CD4-positive, alpha-beta memory T cell (primary cell): ENCODE measurements at regions not wholly inside any gene's neighbourhood (a gene's known extent, or its start where the extent isn't known, plus 50 kb on each side); places are given as distances from the start of the nearest gene placed in this dataset.

Experiments
- CTCF ChIA-PET: fragments of 350-600 bp; sonication (Branson Sonifier 250); formaldehyde crosslinking; loops from one replicate; lab custom pipeline; 2021; ENCODE audit warnings: inconsistent platforms; ENCODE audit not compliant: partially characterized antibody; lab: Charles Lee
- POLR2A ChIA-PET: fragments of 350-600 bp; sonication (Branson Sonifier 250); formaldehyde crosslinking; loops from one replicate; lab custom pipeline; 2021; ENCODE audit not compliant: partially characterized antibody; lab: Charles Lee
- DNase-seq, 5 donors: peaks; one replicate each; pipeline versions ENCODE4 v3.0.0 to v3.0.0-alpha.2; 2020 to 2022; ENCODE audit warnings: mixed read lengths in 1 of 5
- H3K27ac ChIP-seq: one replicate; pipeline ENCODE4 v1.7.0; 2013; ENCODE audit warnings: low read depth, low read length
- H3K27me3 ChIP-seq: 2 replicates; pipeline ENCODE4 v1.7.0; 2013; ENCODE audit warnings: mild to moderate bottlenecking, low read length, moderate library complexity; ENCODE audit not compliant: insufficient read depth
- H3K36me3 ChIP-seq: 2 replicates; pipeline ENCODE4 v1.7.0; 2013; ENCODE audit warnings: mild to moderate bottlenecking, low read length, moderate library complexity; ENCODE audit not compliant: insufficient read depth
- H3K4me1 ChIP-seq: 2 replicates; pipeline ENCODE4 v1.7.0; 2013; ENCODE audit warnings: mild to moderate bottlenecking, low read length, moderate library complexity; ENCODE audit not compliant: insufficient read depth
- H3K4me3 ChIP-seq, 2 donors: one replicate each; pipeline ENCODE4 v1.7.0; 2013; ENCODE audit warnings: low read length in 2 of 2, mild to moderate bottlenecking in 1 of 2
- H3K9me3 ChIP-seq, 2 donors: one replicate each; pipeline ENCODE4 v1.7.0; 2013; ENCODE audit warnings: low read length in 2 of 2, control low read depth in 1 of 2; ENCODE audit not compliant: control insufficient read depth in 1 of 2
- H3K27ac Mint-ChIP-seq, 7 donors: one replicate each; pipeline ENCODE4 v1.8.0; 2020 to 2021; ENCODE audit warnings: mixed read lengths in 7 of 7, mild to moderate bottlenecking in 6 of 7, inconsistent platforms in 3 of 7, moderate library complexity in 3 of 7
- H3K27me3 Mint-ChIP-seq, 2 donors: one replicate each; pipeline ENCODE4 v1.8.0; 2020 to 2021; ENCODE audit warnings: mixed read lengths in 2 of 2
- H3K36me3 Mint-ChIP-seq, 2 donors: one replicate each; pipeline ENCODE4 v1.8.0; 2020 to 2021; ENCODE audit warnings: mixed read lengths in 2 of 2, inconsistent platforms in 1 of 2, mild to moderate bottlenecking in 1 of 2
- H3K4me1 Mint-ChIP-seq, 4 donors: one replicate each; pipeline ENCODE4 v1.8.0; 2020 to 2021; ENCODE audit warnings: mixed read lengths in 4 of 4, mild to moderate bottlenecking in 1 of 4
- H3K4me3 Mint-ChIP-seq, 8 donors: one replicate each; pipeline ENCODE4 v1.8.0; 2020 to 2021; ENCODE audit warnings: mixed read lengths in 8 of 8, mild to moderate bottlenecking in 7 of 8, moderate library complexity in 6 of 8, inconsistent platforms in 3 of 8
- H3K9me3 Mint-ChIP-seq, 8 donors: one replicate each; pipeline ENCODE4 v1.8.0; 2020 to 2021; ENCODE audit warnings: mixed read lengths in 8 of 8, mild to moderate bottlenecking in 5 of 8, inconsistent platforms in 3 of 8, moderate library complexity in 1 of 8
- intact Hi-C: fragments of 100-400 bp; cut with micrococcal nuclease; formaldehyde crosslinking; loops from one replicate; pipeline ENCODE4 v1.15.1; 2023

DNA sequence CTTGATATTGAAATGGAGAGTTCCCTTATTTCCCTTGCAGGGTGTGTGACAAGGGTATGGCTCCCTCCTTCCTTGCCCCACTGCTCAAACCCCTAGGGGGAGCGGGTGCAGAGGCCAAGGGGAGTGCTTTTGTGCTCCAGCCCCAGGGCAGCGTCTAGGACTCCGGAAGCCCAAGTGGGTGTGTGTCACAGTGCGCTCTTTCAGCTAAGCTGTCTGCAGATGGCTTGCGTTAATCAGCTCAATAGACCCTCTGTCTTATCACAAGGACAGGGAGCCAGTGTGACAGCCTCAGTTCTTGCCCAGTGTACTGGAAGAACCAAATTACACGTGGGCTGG is 523.6 kb upstream of the LMCD1 start:
- H3K9me3 Mint-ChIP-seq = no peaks in the 10 kb centered on the region
- H3K27me3 ChIP-seq = no peaks in the 10 kb centered on the region
- no peaks in the 10 kb centered on the region for H3K27me3 Mint-ChIP-seq
- no peak overlapping the region for H3K27ac ChIP-seq
- DNase-seq = no peak
- intact Hi-C loops = no loop called here
- ChIA-PET POLR2A (no interaction called here), CTCF (no interaction called here)
- no peaks in the 10 kb centered on the region for H3K36me3 Mint-ChIP-seq
- no peak overlapping the region for H3K27ac Mint-ChIP-seq
- H3K4me1 ChIP-seq = no peaks in the 10 kb centered on the region
- no peak overlapping the region for H3K4me3 ChIP-seq
- H3K4me1 Mint-ChIP-seq = no peaks in the 10 kb centered on the region
- no peaks in the 10 kb centered on the region for H3K36me3 ChIP-seq
- H3K9me3 ChIP-seq = no peaks in the 10 kb centered on the region
- no peak overlapping the region for H3K4me3 Mint-ChIP-seq

- intact Hi-C loops = no loop called here
Observed at GRCh38 chr3:7982126-7982525, 519.5 kb upstream of the LMCD1 start.

GRCh38 chr3:7999384-7999783 is 502.2 kb upstream of the LMCD1 start:
- Mint-ChIP-seq H3K27ac (no peak overlapping the region), H3K4me3 (no peak overlapping the region), H3K36me3 (no peaks in the 10 kb centered on the region), H3K9me3 (peaks cover 0 to 4% (median 0%) of the 10 kb centered on the region in 8 donors), H3K4me1 (no peaks in the 10 kb centered on the region), H3K27me3 (peaks cover 0 to 5% of the 10 kb centered on the region in 2 donors)
- Histone ChIP-seq H3K4me3 (no peak overlapping the region), H3K27me3 (no peaks in the 10 kb centered on the region), H3K27ac (no peak overlapping the region), H3K9me3 (no peaks in the 10 kb centered on the region), H3K36me3 (no peaks in the 10 kb centered on the region), H3K4me1 (no peaks in the 10 kb centered on the region)
- CTCF ChIA-PET = interaction anchor here (0.7 kb wide), 1 partner anchor 418 kb away, joined by 3 read pairs; no protein-coding TSS in a partner anchor
- intact Hi-C loops = no loop called here
- no peak for DNase-seq
- POLR2A ChIA-PET = no interaction called here

More at GRCh38 chr3:7982126-7982525, 519.5 kb upstream of the LMCD1 start:
- no peak for DNase-seq
- Mint-ChIP-seq H3K36me3 (no peaks in the 10 kb centered on the region), H3K4me3 (no peak overlapping the region), H3K27ac (no peak overlapping the region), H3K27me3 (no peaks in the 10 kb centered on the region), H3K9me3 (peaks cover 0 to 2% (median 0%) of the 10 kb centered on the region in 8 donors), H3K4me1 (peaks cover 0 to 2% (median under 1%) of the 10 kb centered on the region in 4 donors)
- ChIA-PET POLR2A (no interaction called here), CTCF (no interaction called here)
- H3K27me3 ChIP-seq = no peaks in the 10 kb centered on the region
- H3K9me3 ChIP-seq = no peaks in the 10 kb centered on the region
- no peaks in the 10 kb centered on the region for H3K36me3 ChIP-seq
- no peak overlapping the region for H3K27ac ChIP-seq
- no peak overlapping the region for H3K4me3 ChIP-seq
- H3K4me1 ChIP-seq = no peaks in the 10 kb centered on the region

DNA sequence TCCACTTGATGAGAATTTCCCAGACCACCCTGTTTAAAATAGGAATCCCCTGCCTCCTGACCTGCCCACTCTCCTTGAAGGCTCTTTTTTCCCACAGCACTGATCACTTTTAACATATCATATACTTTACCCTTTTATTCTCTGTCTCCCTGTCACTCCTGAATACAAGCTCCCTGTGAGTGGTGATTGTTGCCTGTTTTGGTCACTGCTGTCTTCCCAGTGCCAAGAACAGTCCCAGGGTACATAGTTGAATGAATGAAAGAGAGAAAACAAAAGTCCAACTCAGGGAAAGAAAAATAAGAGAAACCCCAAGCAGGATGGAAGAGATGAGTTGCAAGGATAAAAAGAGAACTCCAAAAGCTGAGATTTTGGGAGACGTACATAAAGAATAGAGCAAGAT is 500.3 kb upstream of the LMCD1 start:
- no peaks in the 10 kb centered on the region for H3K27me3 ChIP-seq
- POLR2A ChIA-PET = no interaction called here
- CTCF ChIA-PET = no interaction called here
- H3K9me3 Mint-ChIP-seq = peaks cover 0 to 4% (median 0%) of the 10 kb centered on the region in 8 donors
- H3K27ac ChIP-seq = no peak overlapping the region
- H3K27me3 Mint-ChIP-seq = peaks cover 0 to 5% of the 10 kb centered on the region in 2 donors
- H3K4me1 ChIP-seq = no peaks in the 10 kb centered on the region
- H3K4me3 Mint-ChIP-seq = no peak overlapping the region
- no peak overlapping the region for H3K4me3 ChIP-seq
- H3K36me3 Mint-ChIP-seq = no peaks in the 10 kb centered on the region
- intact Hi-C loops = no loop called here
- no peak for DNase-seq
- no peak overlapping the region for H3K27ac Mint-ChIP-seq
- no peaks in the 10 kb centered on the region for H3K36me3 ChIP-seq
- H3K9me3 ChIP-seq = no peaks in the 10 kb centered on the region
- no peaks in the 10 kb centered on the region for H3K4me1 Mint-ChIP-seq

GRCh38 chr3:8001712-8002111 is 499.9 kb upstream of the LMCD1 start:
- Histone ChIP-seq H3K9me3 (no peaks in the 10 kb centered on the region), H3K27ac (no peak overlapping the region), H3K4me1 (no peaks in the 10 kb centered on the region), H3K27me3 (no peaks in the 10 kb centered on the region), H3K36me3 (no peaks in the 10 kb centered on the region), H3K4me3 (no peak overlapping the region)
- Mint-ChIP-seq H3K4me1 (no peaks in the 10 kb centered on the region), H3K27ac (no peak overlapping the region), H3K4me3 (no peak overlapping the region), H3K27me3 (peaks cover 0 to 5% of the 10 kb centered on the region in 2 donors), H3K36me3 (no peaks in the 10 kb centered on the region), H3K9me3 (peaks cover 0 to 4% (median 0%) of the 10 kb centered on the region in 8 donors)
- intact Hi-C loops = no loop called here
- ChIA-PET POLR2A (no interaction called here), CTCF (no interaction called here)
- DNase-seq = no peak

DNA sequence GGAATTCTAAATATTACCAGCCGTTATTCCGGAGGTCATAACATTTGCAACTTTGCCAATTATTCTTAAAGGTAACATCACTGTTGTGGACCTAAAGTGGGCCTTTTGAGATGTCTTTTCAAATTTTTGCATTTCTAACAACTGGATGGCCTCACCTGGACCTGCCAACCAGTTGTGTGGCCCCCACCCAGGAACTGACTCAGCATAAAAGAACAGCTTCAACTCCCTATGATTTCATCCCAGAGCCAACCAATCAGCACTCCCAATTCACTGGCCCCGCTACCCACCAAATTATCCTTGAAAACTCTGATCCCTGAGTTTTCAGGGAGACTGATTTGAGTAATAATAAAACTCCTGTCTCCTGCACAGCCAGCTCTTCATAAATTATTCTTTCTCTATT is 489.7 kb upstream of the LMCD1 start:
- no peaks in the 10 kb centered on the region for H3K27me3 ChIP-seq
- H3K36me3 ChIP-seq = no peaks in the 10 kb centered on the region
- Mint-ChIP-seq H3K36me3 (peaks cover 0 to 1% of the 10 kb centered on the region in 2 donors), H3K27ac (no peak overlapping the region), H3K27me3 (peaks cover 0 to 1% of the 10 kb centered on the region in 2 donors), H3K4me1 (no peaks in the 10 kb centered on the region), H3K9me3 (peaks cover 0 to 6% (median 0%) of the 10 kb centered on the region in 8 donors), H3K4me3 (no peak overlapping the region)
- POLR2A ChIA-PET = no interaction called here
- no peaks in the 10 kb centered on the region for H3K9me3 ChIP-seq
- H3K4me1 ChIP-seq = no peaks in the 10 kb centered on the region
- CTCF ChIA-PET = no interaction called here
- no peak overlapping the region for H3K4me3 ChIP-seq
- no peak for DNase-seq
- intact Hi-C loops = no loop called here
- no peak overlapping the region for H3K27ac ChIP-seq

GRCh38 chr3:8020047-8020841 is 481.4 kb upstream of the LMCD1 start:
- Histone ChIP-seq H3K4me3 (no peak overlapping the region), H3K27ac (no peak overlapping the region), H3K27me3 (no peaks in the 10 kb centered on the region), H3K4me1 (no peaks in the 10 kb centered on the region), H3K9me3 (no peaks in the 10 kb centered on the region), H3K36me3 (no peaks in the 10 kb centered on the region)
- intact Hi-C loops = no loop called here
- ChIA-PET CTCF (no interaction called here), POLR2A (no interaction called here)
- no peak overlapping the region for H3K27ac Mint-ChIP-seq
- DNase-seq = no peak
- no peaks in the 10 kb centered on the region for H3K27me3 Mint-ChIP-seq
- H3K4me3 Mint-ChIP-seq = no peak overlapping the region
- no peaks in the 10 kb centered on the region for H3K4me1 Mint-ChIP-seq
- peaks cover 0 to 1% of the 10 kb centered on the region in 2 donors for H3K36me3 Mint-ChIP-seq
- H3K9me3 Mint-ChIP-seq = peaks cover 2 to 36% (median 13%) of the 10 kb centered on the region in 8 donors
